ENCODE measurements at regions not wholly inside any gene's neighbourhood (a gene's known extent, or its start where the extent isn't known, plus 50 kb on each side); places are given as distances from the start of the nearest gene placed in this dataset.
A peak's percentile ranks its signal among the peaks of the same experiment; 100 is the strongest.

GRCh38 chr16:86978445-86979030, 338.7 kb downstream of the C16orf95 start (continued):
- TF ChIP-seq KLF9 (tag by site-specific recombination; IDR thresholded peaks at IDR 0.05; ENCODE audit: low read depth): no peak

- no peaks in the 10 kb centered on the region for H3K4me1 ChIP-seq (ENCODE audit: control insufficient read depth, insufficient read depth, low read length)
- H3K4me3 ChIP-seq (ENCODE audit: low read depth, low read length): no peak overlapping the region
- CTCF ChIA-PET: no interaction called here
- TF ChIP-seq ZNF10 (tag by site-specific recombination; IDR thresholded peaks at IDR 0.05): peak; percentile 70
- TF ChIP-seq GLIS2 (tag by site-specific recombination; IDR thresholded peaks at IDR 0.05): no peak
- TF ChIP-seq ZNF664 (tag by site-specific recombination; IDR thresholded peaks at IDR 0.05): no peak
- no peak for TF ChIP-seq ZBTB48 (tag by site-specific recombination; IDR thresholded peaks at IDR 0.05)
- TF ChIP-seq ZNF549 (tag by site-specific recombination; IDR thresholded peaks at IDR 0.05): no peak
- no peaks in the 10 kb centered on the region for H3K9me3 ChIP-seq (ENCODE audit: control insufficient read depth, insufficient read depth, low read depth, low read length)
- no peaks in the 10 kb centered on the region for H3K36me3 ChIP-seq (ENCODE audit: control insufficient read depth in 2 of 2, insufficient read depth in 1 of 2, low read length in 2 of 2)
- no peak overlapping the region for H3K27ac ChIP-seq (ENCODE audit: extremely low read depth, low read depth, low read length)
- POLR2A ChIA-PET: interaction anchor here (0.6 kb wide), 1 partner anchor 41 kb away, joined by 5 read pairs; no protein-coding TSS in a partner anchor
Observed at GRCh38 chr16:86979061-86979460, 338.1 kb downstream of the C16orf95 start.

GRCh38 chr16:86979984-86980553, 337.1 kb downstream of the C16orf95 start:
- ChIA-PET POLR2A (interaction anchor here (0.6 kb wide), 1 partner anchor 42 kb away, joined by 5 read pairs; no protein-coding TSS in a partner anchor), CTCF (interaction anchor here (0.6 kb wide), 1 partner anchor 14 kb away, joined by 3 read pairs; no protein-coding TSS in a partner anchor)
- Histone ChIP-seq H3K4me3 (ENCODE audit: low read depth, low read length) (no peak overlapping the region), H3K4me1 (ENCODE audit: control insufficient read depth, insufficient read depth, low read length) (no peaks in the 10 kb centered on the region), H3K9me3 (ENCODE audit: control insufficient read depth, insufficient read depth, low read depth, low read length) (no peaks in the 10 kb centered on the region), H3K27ac (ENCODE audit: extremely low read depth, low read depth, low read length) (no peak overlapping the region), H3K36me3 (ENCODE audit: control insufficient read depth in 2 of 2, insufficient read depth in 1 of 2, low read length in 2 of 2) (no peaks in the 10 kb centered on the region)
- TF ChIP-seq ZXDB (tag by site-specific recombination; IDR thresholded peaks at IDR 0.05) (no peak), ZNF112 (tag by site-specific recombination; IDR thresholded peaks at IDR 0.05) (no peak), ZNF366 (tag by site-specific recombination; conservative IDR thresholded peaks at IDR 0.05) (peak; percentile 91), EGR2 (tag by site-specific recombination; IDR thresholded peaks at IDR 0.05; ENCODE audit: low read depth) (no peak), ZNF354C (tag by site-specific recombination; IDR thresholded peaks at IDR 0.05; ENCODE audit: borderline replicate concordance, low read depth) (no peak), PRDM2 (tag by site-specific recombination; IDR thresholded peaks at IDR 0.05; ENCODE audit: borderline replicate concordance) (no peak), ZBTB26 (tag by site-specific recombination; optimal IDR thresholded peaks at IDR 0.05) (no peak), ZBTB17 (tag by site-specific recombination; IDR thresholded peaks at IDR 0.05) (peak; percentile 97)
